GM10266 (cell line): ENCODE measurements at regions not wholly inside any gene's neighbourhood (a gene's known extent, or its start where the extent isn't known, plus 50 kb on each side); places are given as distances from the start of the nearest gene placed in this dataset.

Experiments
- DNase-seq: peaks from one replicate; pipeline ENCODE4 v3.0.0; 2012; ENCODE audit errors: extremely low spot score
- CTCF ChIP-seq: IDR thresholded peaks from 2 replicates; pipeline ENCODE4 v1.5.1; 2012; ENCODE audit warnings: mild to moderate bottlenecking, low read depth; ENCODE audit not compliant: control insufficient read depth, insufficient read depth; ENCODE audit errors: missing control alignments

GRCh38 chr13:80476953-80477352 is 136.0 kb upstream of the SPRY2 start:
- TF ChIP-seq CTCF, result no peak
- no peak for DNase-seq

GRCh38 chr13:80475718-80476117 is 134.8 kb upstream of the SPRY2 start:
- DNase-seq, result no peak
- TF ChIP-seq CTCF, result no peak

GRCh38 chr13:80473695-80474094 is 132.8 kb upstream of the SPRY2 start:
- no peak for TF ChIP-seq CTCF

GRCh38 chr13:80469853-80470381 is 129.0 kb upstream of the SPRY2 start:
- TF ChIP-seq CTCF, result no peak
- DNase-seq, result no peak

More at GRCh38 chr13:80473695-80474094, 132.8 kb upstream of the SPRY2 start:
- no peak for DNase-seq

GRCh38 chr13:80469105-80469852 is 128.4 kb upstream of the SPRY2 start:
- TF ChIP-seq CTCF, result no peak
- DNase-seq, result no peak

- TF ChIP-seq CTCF, result no peak
- DNase-seq, result no peak
Measured at GRCh38 chr13:80465321-80465720, 124.4 kb upstream of the SPRY2 start.

GRCh38 chr13:80463673-80464352 is 122.9 kb upstream of the SPRY2 start:
- no peak for TF ChIP-seq CTCF

More at GRCh38 chr13:80463673-80464352, 122.9 kb upstream of the SPRY2 start:
- DNase-seq, result no peak
